ENCODE measurements at regions not wholly inside any gene's neighbourhood (a gene's known extent, or its start where the extent isn't known, plus 50 kb on each side); places are given as distances from the start of the nearest gene placed in this dataset.

DNA sequence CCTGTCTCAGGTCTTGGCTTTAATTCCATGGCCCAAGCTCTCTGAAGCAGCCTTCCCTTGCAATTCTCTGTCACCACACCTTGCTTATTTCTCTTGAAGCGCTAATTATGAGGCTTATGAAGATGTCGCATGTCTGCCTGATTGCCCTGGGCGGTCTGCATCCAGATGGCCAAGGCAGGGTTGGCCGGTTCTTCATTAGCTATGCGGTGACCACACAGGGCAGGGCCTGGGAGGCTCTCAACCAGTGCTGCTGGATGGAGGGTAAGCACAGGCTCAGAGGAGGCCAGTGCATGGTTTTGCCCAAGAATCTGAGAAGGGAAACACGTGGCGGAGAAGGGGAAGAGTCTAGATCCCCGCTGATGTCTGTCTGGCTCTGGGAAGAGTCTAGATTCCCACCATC is 528.7 kb downstream of the CDH26 start:
- ATAC-seq (no peak), DNase-seq (ENCODE audit: low read depth in 1 of 2, low spot score in 1 of 2) (no peak), FAIRE-seq (no peak)
- ChIA-PET CTCF (no interaction called here), POLR2A (no interaction called here)
- 23% methylated on average over 8 of the region's 8 CpGs for WGBS (ENCODE audit: missing lambda C conversion rate)
- H3K9me3 ChIP-seq: no peaks in the 10 kb centered on the region
- TF ChIP-seq NFE2L2 (conservative IDR thresholded peaks at IDR 0.05; ENCODE audit: low read length): no peak
- H3K4me1 ChIP-seq: no peaks in the 10 kb centered on the region
- no peak overlapping the region for H3K27ac ChIP-seq
- no peak overlapping the region for H3K4me2 ChIP-seq
- no peak overlapping the region for H3K4me3 ChIP-seq

DNA sequence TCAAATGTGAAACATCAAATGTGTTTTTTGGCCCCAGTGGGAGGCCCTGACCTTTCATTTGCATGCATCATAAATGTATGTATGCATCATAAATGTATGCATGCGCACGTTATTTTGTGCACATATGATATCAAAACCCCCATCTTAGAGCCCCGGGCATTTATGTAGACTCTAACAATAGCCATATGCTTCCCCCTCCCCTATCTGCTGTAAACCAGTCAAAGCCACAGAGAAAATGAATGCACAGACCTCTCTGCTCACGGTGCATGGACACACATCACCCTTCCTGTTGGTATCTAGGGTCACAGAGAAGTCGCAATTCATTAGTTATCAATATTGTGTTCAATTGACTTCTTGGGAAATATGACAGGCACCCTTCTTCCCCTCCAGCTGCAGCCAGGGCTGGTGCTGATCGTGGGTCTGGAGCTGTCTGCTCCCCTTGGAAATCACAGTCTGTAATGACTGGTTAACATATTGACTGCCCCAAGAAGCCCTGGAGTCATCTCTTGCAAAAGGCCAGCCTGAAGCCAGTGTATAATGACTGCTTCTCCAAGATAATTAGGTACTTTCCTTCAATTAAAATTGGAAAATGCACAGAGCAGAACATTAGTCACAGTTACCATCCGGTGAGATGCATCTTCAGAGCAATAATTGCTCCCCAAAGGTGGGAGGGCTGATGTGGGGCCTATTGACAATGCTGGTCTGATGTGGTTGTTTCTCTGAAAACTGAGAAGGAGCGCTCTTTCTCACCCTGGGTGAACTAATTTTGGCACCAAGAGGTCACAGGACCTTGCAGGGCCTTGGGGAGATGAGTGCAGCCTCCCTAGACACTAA is 532.2 kb downstream of the CDH26 start:
- POLR2A ChIA-PET: no interaction called here
- Histone ChIP-seq H3K27ac (no peak overlapping the region), H3K9me3 (no peaks in the 10 kb centered on the region), H3K4me2 (no peak overlapping the region), H3K4me3 (no peak overlapping the region), H3K4me1 (no peaks in the 10 kb centered on the region)
- CTCF ChIA-PET: no interaction called here
- DNase-seq (ENCODE audit: low read depth in 1 of 2, low spot score in 1 of 2): no peak
- no peak for TF ChIP-seq HDAC2 (IDR thresholded peaks at IDR 0.05)
- TF ChIP-seq, protein P1, sequence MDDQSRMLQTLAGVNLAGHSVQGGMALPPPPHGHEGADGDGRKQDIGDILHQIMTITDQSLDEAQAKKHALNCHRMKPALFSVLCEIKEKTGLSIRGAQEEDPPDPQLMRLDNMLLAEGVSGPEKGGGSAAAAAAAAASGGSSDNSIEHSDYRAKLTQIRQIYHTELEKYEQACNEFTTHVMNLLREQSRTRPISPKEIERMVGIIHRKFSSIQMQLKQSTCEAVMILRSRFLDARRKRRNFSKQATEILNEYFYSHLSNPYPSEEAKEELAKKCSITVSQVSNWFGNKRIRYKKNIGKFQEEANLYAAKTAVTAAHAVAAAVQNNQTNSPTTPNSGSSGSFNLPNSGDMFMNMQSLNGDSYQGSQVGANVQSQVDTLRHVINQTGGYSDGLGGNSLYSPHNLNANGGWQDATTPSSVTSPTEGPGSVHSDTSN (IDR thresholded peaks at IDR 0.05): no peak
- TF ChIP-seq NFE2L2 (conservative IDR thresholded peaks at IDR 0.05; ENCODE audit: low read length): no peak
- TF ChIP-seq KDM1A (IDR thresholded peaks at IDR 0.05; ENCODE audit: low read depth): no peak
- no peak for TF ChIP-seq RAD21 (conservative IDR thresholded peaks at IDR 0.05 in 1 of 2, IDR thresholded peaks at IDR 0.05 in 1 of 2)
- TF ChIP-seq EHF (CRISPR knock-in tag; IDR thresholded peaks at IDR 0.05): no peak
- no peak for TF ChIP-seq NR3C1 (IDR thresholded peaks at IDR 0.05)
- no peak for TF ChIP-seq RFX5 (IDR thresholded peaks at IDR 0.05)
- TF ChIP-seq MAZ (IDR thresholded peaks at IDR 0.05; ENCODE audit: borderline replicate concordance, low read depth, low read length): no peak
- TF ChIP-seq FOXS1 (CRISPR knock-in tag; IDR thresholded peaks at IDR 0.05): no peak
- no peak for TF ChIP-seq POLR2A (IDR thresholded peaks at IDR 0.05; ENCODE audit: low read length)
- TF ChIP-seq NPAS2 (CRISPR knock-in tag; IDR thresholded peaks at IDR 0.05; ENCODE audit: borderline replicate concordance): no peak
- no peak for TF ChIP-seq ZNF302 (CRISPR knock-in tag; IDR thresholded peaks at IDR 0.05)
- no peak for FAIRE-seq
- no peak for ATAC-seq
- WGBS (ENCODE audit: missing lambda C conversion rate): 19% methylated on average over 7 of the region's 8 CpGs

DNA sequence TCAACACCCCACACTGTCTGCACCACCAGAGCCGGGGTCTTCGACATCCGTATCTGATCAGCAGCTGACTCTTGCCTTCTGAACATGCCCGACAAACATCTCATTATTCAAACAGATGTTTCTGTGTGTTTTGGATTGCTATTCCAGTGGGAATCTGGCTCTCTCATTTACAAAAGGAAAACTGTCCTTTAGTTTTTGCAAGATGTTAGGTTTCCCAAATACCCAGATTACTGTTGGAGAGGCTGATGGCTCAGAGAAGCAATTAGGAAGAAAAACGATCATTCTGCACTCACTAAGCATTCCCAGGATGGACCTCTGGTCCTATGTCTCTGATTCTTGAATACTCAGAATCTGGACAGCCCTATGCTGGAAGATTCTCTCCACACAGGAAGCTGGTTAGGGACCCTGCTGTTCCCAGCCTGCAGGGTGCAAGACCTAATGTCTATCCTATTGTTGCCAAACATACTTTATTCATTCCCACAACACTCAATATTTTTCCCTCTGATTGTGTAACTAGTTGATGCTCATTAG is 532.9 kb downstream of the CDH26 start:
- no peak overlapping the region for H3K4me3 ChIP-seq
- FAIRE-seq (no peak), ATAC-seq (no peak), DNase-seq (ENCODE audit: low read depth in 1 of 2, low spot score in 1 of 2) (no peak)
- no peak overlapping the region for H3K4me2 ChIP-seq
- H3K27ac ChIP-seq: no peak overlapping the region
- 14% methylated on average over 5 of the region's 5 CpGs for WGBS (ENCODE audit: missing lambda C conversion rate)
- no peak for TF ChIP-seq RCOR1 (IDR thresholded peaks at IDR 0.05; ENCODE audit: low read depth, low read length)
- ChIA-PET CTCF (no interaction called here), POLR2A (no interaction called here)
- no peaks in the 10 kb centered on the region for H3K4me1 ChIP-seq
- H3K9me3 ChIP-seq: no peaks in the 10 kb centered on the region

DNA sequence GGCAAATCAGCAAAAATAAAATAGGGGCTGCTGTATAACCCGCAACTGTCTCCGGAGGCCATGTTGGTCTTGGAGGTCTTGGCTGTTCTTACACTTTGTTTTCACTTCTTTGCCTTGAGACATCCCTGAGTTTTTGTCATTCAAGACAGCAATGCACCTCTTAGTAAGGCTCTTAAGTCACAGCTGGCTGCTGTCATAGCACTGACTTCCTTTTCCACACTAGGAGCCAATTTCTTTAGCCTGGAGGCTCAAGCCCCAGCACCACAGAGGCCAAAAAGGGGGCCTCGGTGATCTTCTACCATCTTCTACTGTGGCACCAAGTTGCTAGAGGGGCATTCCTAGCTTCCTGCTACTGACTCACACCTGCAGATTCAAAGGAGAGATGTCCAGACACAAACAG is 536.3 kb downstream of the CDH26 start:
- Histone ChIP-seq H3K27ac (no peak overlapping the region), H3K9me3 (no peaks in the 10 kb centered on the region), H3K4me2 (no peak overlapping the region), H3K4me1 (no peaks in the 10 kb centered on the region), H3K4me3 (no peak overlapping the region)
- WGBS (ENCODE audit: missing lambda C conversion rate): 60% methylated on average over 3 of the region's 3 CpGs
- ChIA-PET CTCF (no interaction called here), POLR2A (no interaction called here)
- TF ChIP-seq KDM5A (IDR thresholded peaks at IDR 0.05) (no peak), NPAS2 (CRISPR knock-in tag; IDR thresholded peaks at IDR 0.05; ENCODE audit: borderline replicate concordance) (no peak), HOXA7 (CRISPR knock-in tag; IDR thresholded peaks at IDR 0.05) (no peak), MYC (IDR thresholded peaks at IDR 0.05; ENCODE audit: borderline replicate concordance, low read length) (no peak), HDAC2 (IDR thresholded peaks at IDR 0.05) (no peak), POLR2AphosphoS2 (conservative IDR thresholded peaks at IDR 0.05; ENCODE audit: low read length) (no peak), PHF8 (IDR thresholded peaks at IDR 0.05; ENCODE audit: borderline replicate concordance, low read depth) (no peak), CHD2 (IDR thresholded peaks at IDR 0.05; ENCODE audit: low read length, partially characterized antibody) (no peak), HOXB5 (CRISPR knock-in tag; IDR thresholded peaks at IDR 0.05) (no peak), NR3C1 (IDR thresholded peaks at IDR 0.05) (no peak), TP53 (CRISPR knock-in tag; IDR thresholded peaks at IDR 0.05) (no peak), SREBF2 (IDR thresholded peaks at IDR 0.05) (no peak), ZSCAN20 (CRISPR knock-in tag; IDR thresholded peaks at IDR 0.05) (no peak)
- TF ChIP-seq, protein P2, sequence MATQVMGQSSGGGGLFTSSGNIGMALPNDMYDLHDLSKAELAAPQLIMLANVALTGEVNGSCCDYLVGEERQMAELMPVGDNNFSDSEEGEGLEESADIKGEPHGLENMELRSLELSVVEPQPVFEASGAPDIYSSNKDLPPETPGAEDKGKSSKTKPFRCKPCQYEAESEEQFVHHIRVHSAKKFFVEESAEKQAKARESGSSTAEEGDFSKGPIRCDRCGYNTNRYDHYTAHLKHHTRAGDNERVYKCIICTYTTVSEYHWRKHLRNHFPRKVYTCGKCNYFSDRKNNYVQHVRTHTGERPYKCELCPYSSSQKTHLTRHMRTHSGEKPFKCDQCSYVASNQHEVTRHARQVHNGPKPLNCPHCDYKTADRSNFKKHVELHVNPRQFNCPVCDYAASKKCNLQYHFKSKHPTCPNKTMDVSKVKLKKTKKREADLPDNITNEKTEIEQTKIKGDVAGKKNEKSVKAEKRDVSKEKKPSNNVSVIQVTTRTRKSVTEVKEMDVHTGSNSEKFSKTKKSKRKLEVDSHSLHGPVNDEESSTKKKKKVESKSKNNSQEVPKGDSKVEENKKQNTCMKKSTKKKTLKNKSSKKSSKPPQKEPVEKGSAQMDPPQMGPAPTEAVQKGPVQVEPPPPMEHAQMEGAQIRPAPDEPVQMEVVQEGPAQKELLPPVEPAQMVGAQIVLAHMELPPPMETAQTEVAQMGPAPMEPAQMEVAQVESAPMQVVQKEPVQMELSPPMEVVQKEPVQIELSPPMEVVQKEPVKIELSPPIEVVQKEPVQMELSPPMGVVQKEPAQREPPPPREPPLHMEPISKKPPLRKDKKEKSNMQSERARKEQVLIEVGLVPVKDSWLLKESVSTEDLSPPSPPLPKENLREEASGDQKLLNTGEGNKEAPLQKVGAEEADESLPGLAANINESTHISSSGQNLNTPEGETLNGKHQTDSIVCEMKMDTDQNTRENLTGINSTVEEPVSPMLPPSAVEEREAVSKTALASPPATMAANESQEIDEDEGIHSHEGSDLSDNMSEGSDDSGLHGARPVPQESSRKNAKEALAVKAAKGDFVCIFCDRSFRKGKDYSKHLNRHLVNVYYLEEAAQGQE (IDR thresholded peaks at IDR 0.05): no peak
- TF ChIP-seq, protein P3, sequence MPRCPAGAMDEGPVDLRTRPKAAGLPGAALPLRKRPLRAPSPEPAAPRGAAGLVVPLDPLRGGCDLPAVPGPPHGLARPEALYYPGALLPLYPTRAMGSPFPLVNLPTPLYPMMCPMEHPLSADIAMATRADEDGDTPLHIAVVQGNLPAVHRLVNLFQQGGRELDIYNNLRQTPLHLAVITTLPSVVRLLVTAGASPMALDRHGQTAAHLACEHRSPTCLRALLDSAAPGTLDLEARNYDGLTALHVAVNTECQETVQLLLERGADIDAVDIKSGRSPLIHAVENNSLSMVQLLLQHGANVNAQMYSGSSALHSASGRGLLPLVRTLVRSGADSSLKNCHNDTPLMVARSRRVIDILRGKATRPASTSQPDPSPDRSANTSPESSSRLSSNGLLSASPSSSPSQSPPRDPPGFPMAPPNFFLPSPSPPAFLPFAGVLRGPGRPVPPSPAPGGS (IDR thresholded peaks at IDR 0.05): no peak
- DNase-seq (ENCODE audit: low read depth in 1 of 2, low spot score in 1 of 2) (no peak), FAIRE-seq (no peak), ATAC-seq (no peak)
